ENCODE measurements at regions not wholly inside any gene's neighbourhood (a gene's known extent, or its start where the extent isn't known, plus 50 kb on each side); places are given as distances from the start of the nearest gene placed in this dataset.

DNA sequence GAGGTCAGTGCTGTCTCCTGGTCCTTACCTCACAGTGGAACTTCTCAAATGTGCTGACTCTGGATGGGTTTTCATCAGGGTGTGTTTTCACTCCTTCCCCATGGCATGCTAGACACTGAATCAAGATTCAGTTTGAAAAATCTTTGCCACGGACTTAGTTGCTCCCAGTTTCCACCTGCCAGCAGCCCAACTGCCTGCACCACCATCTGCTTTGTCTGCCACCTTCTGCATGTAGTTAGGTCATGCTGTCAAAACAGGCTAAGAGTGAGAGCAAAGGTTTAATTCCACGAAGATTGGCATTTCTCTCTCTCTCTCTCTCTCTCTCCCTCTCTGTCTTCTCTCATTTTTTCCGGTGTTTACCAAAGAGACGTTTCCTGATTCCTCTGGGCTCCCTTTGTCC, 258.0 kb upstream of the EDNRA start:
- Histone ChIP-seq H3K36me3 (ENCODE audit: control insufficient read depth in 2 of 3, insufficient read depth in 3 of 3, low read length in 3 of 3) (no peaks in the 10 kb centered on the region), H3K4me1 (ENCODE audit: control insufficient read depth in 2 of 3, insufficient read depth in 2 of 3, low read depth in 1 of 3, low read length in 3 of 3) (no peaks in the 10 kb centered on the region), H3K27me3 (ENCODE audit: control insufficient read depth, insufficient read depth, low read length) (no peaks in the 10 kb centered on the region), H3K4me3 (ENCODE audit: low read length in 3 of 3) (no peak overlapping the region), H3K9ac (ENCODE audit: low read length in 3 of 3) (no peak overlapping the region), H3K27ac (ENCODE audit: low read depth in 2 of 2, low read length in 2 of 2) (no peak overlapping the region), H3K9me3 (ENCODE audit: control insufficient read depth in 2 of 3, insufficient read depth in 1 of 3, low read length in 3 of 3) (no peaks in the 10 kb centered on the region)
- intact Hi-C loops (cut with DNase I) = no loop called here
- DNase-seq (no peak), FAIRE-seq (no peak)
- no peak for TF ChIP-seq CTCF (IDR thresholded peaks at IDR 0.05; ENCODE audit: borderline replicate concordance, extremely low read depth, insufficient read depth)

DNA sequence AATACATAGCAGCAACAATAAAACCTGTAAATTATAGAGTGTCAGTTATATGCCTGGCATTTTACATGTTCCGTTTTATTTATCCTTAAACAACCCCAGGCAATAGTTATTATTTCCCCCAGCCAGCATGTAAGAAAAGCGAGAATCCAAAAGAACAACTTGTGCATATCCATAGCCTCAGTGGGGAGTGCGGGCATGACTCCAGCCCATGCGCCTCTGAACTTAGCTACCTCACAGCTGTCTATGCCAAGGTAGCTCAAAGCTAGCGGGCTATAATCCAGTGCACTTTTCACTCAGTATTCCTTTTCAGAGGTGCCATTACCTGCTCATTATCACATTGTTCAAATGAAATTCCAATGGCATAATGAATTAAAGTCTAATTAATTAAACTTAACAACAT, 257.3 kb upstream of the EDNRA start:
- no peak overlapping the region for H3K9ac ChIP-seq (ENCODE audit: low read length in 3 of 3)
- H3K4me3 ChIP-seq (ENCODE audit: low read length in 3 of 3) = no peak overlapping the region
- H3K27ac ChIP-seq (ENCODE audit: low read depth in 2 of 2, low read length in 2 of 2) = no peak overlapping the region
- H3K27me3 ChIP-seq (ENCODE audit: control insufficient read depth, insufficient read depth, low read length) = no peaks in the 10 kb centered on the region
- no peak for DNase-seq
- H3K36me3 ChIP-seq (ENCODE audit: control insufficient read depth in 2 of 3, insufficient read depth in 3 of 3, low read length in 3 of 3) = no peaks in the 10 kb centered on the region
- H3K4me1 ChIP-seq (ENCODE audit: control insufficient read depth in 2 of 3, insufficient read depth in 2 of 3, low read depth in 1 of 3, low read length in 3 of 3) = no peaks in the 10 kb centered on the region
- no peak for TF ChIP-seq CTCF (IDR thresholded peaks at IDR 0.05; ENCODE audit: borderline replicate concordance, extremely low read depth, insufficient read depth)
- H3K9me3 ChIP-seq (ENCODE audit: control insufficient read depth in 2 of 3, insufficient read depth in 1 of 3, low read length in 3 of 3) = no peaks in the 10 kb centered on the region
- intact Hi-C loops (cut with DNase I) = no loop called here
- no peak for FAIRE-seq

DNA sequence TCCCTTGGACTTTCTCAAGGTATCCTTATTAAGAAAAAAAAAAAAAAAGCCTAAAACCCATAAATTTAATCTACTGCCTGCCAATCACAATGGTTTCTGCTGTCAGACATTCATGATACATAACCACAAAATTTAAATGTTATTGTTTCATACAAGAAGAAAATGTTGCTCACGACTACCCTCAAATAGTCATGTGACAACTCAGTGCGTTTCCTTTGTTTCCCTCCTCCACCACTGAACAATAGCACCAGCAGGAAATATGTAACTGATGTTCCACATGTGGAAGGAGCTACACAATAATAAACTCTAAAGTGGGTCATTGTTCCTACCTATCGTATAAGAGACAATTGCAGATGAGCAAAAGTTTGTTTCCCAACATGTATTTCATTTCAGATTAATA, 244.1 kb upstream of the EDNRA start:
- no peak overlapping the region for H3K9ac ChIP-seq (ENCODE audit: low read length in 3 of 3)
- no peak for TF ChIP-seq CTCF (IDR thresholded peaks at IDR 0.05; ENCODE audit: borderline replicate concordance, extremely low read depth, insufficient read depth)
- H3K4me3 ChIP-seq (ENCODE audit: low read length in 3 of 3) = no peak overlapping the region
- DNase-seq (no peak), FAIRE-seq (no peak)
- H3K4me1 ChIP-seq (ENCODE audit: control insufficient read depth in 2 of 3, insufficient read depth in 2 of 3, low read depth in 1 of 3, low read length in 3 of 3) = no peaks in the 10 kb centered on the region
- H3K27ac ChIP-seq (ENCODE audit: low read depth in 2 of 2, low read length in 2 of 2) = no peak overlapping the region
- H3K36me3 ChIP-seq (ENCODE audit: control insufficient read depth in 2 of 3, insufficient read depth in 3 of 3, low read length in 3 of 3) = no peaks in the 10 kb centered on the region
- H3K9me3 ChIP-seq (ENCODE audit: control insufficient read depth in 2 of 3, insufficient read depth in 1 of 3, low read length in 3 of 3) = no peaks in the 10 kb centered on the region
- intact Hi-C loops (cut with DNase I) = no loop called here
- no peaks in the 10 kb centered on the region for H3K27me3 ChIP-seq (ENCODE audit: control insufficient read depth, insufficient read depth, low read length)

DNA sequence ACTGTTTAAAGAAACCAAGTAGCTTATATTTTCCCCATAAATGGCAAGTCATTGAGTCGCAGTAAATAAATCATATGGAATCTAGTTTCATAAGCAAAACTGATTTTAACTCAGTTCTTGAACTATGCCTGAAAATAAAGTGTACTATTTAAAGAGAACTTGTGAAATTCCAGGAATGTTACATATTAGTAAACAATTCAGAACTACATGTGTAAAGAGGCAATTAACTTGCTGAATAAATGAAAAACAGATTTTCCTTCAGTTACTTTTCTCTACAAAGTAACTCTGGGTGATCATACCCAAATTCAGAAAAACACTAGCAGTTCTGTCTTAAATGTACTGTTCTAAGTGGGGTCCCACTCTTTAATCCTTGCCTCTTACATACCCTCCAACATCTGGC, 236.1 kb upstream of the EDNRA start:
- no peaks in the 10 kb centered on the region for H3K9me3 ChIP-seq (ENCODE audit: control insufficient read depth in 2 of 3, insufficient read depth in 1 of 3, low read length in 3 of 3)
- no peaks in the 10 kb centered on the region for H3K36me3 ChIP-seq (ENCODE audit: control insufficient read depth in 2 of 3, insufficient read depth in 3 of 3, low read length in 3 of 3)
- FAIRE-seq (no peak), DNase-seq (no peak)
- no peaks in the 10 kb centered on the region for H3K27me3 ChIP-seq (ENCODE audit: control insufficient read depth, insufficient read depth, low read length)
- no peak overlapping the region for H3K9ac ChIP-seq (ENCODE audit: low read length in 3 of 3)
- no peaks in the 10 kb centered on the region for H3K4me1 ChIP-seq (ENCODE audit: control insufficient read depth in 2 of 3, insufficient read depth in 2 of 3, low read depth in 1 of 3, low read length in 3 of 3)
- TF ChIP-seq CTCF (IDR thresholded peaks at IDR 0.05; ENCODE audit: borderline replicate concordance, extremely low read depth, insufficient read depth) = no peak
- H3K27ac ChIP-seq (ENCODE audit: low read depth in 2 of 2, low read length in 2 of 2) = no peak overlapping the region
- H3K4me3 ChIP-seq (ENCODE audit: low read length in 3 of 3) = no peak overlapping the region
- intact Hi-C loops (cut with DNase I) = no loop called here

All from kidney (tissue), 13 donors.